ENCODE measurements at regions not wholly inside any gene's neighbourhood (a gene's known extent, or its start where the extent isn't known, plus 50 kb on each side); places are given as distances from the start of the nearest gene placed in this dataset.
A peak's percentile ranks its signal among the peaks of the same experiment; 100 is the strongest.

GRCh38 chr10:111873041-111873440 is 310.5 kb downstream of the GPAM start:
- 8% methylated on average over 4 of the region's 4 CpGs for WGBS (ENCODE audit: insufficient coverage, insufficient replicate concordance, low lambda C conversion rate, missing lambda C conversion rate)
- no peak for TF ChIP-seq ZNF592 (IDR thresholded peaks at IDR 0.05)
- TF ChIP-seq NR2F1 (conservative IDR thresholded peaks at IDR 0.05), result no peak
- no peak for TF ChIP-seq PRDM15 (CRISPR knock-in tag; IDR thresholded peaks at IDR 0.05)
- TF ChIP-seq PML (IDR thresholded peaks at IDR 0.05; ENCODE audit: low read length), result no peak
- no peak for TF ChIP-seq CBX5 (IDR thresholded peaks at IDR 0.05; ENCODE audit: low read depth)
- TF ChIP-seq SREBF1 (IDR thresholded peaks at IDR 0.05; ENCODE audit: low read length), result no peak
- TF ChIP-seq RCOR1 (conservative IDR thresholded peaks at IDR 0.05; ENCODE audit: low read depth, low read length), result no peak
- TF ChIP-seq ZNF207 (IDR thresholded peaks at IDR 0.05; ENCODE audit: borderline replicate concordance), result no peak
- no peak for TF ChIP-seq IRF5 (IDR thresholded peaks at IDR 0.05; ENCODE audit: borderline replicate concordance)
- no peak for TF ChIP-seq EGR1 (IDR thresholded peaks at IDR 0.05; ENCODE audit: borderline replicate concordance in 1 of 2, low read depth in 2 of 2, low read length in 2 of 2)
- TF ChIP-seq PKNOX1 (IDR thresholded peaks at IDR 0.05), result no peak
- TF ChIP-seq ELK1 (IDR thresholded peaks at IDR 0.05; ENCODE audit: low read depth, low read length), result no peak
- TF ChIP-seq ZNF622 (IDR thresholded peaks at IDR 0.05), result no peak
- no peak for TF ChIP-seq SUZ12 (IDR thresholded peaks at IDR 0.05; ENCODE audit: unreplicated experiment)

More at GRCh38 chr10:111873041-111873440, 310.5 kb downstream of the GPAM start:
- ChIA-PET SMC1A (ENCODE audit: uncharacterized antibody, unreplicated experiment) (no interaction called here), CTCF (no interaction called here), RAD21 (ENCODE audit: unreplicated experiment) (no interaction called here), POLR2A (no interaction called here)
- in situ Hi-C loops (cut with MboI), result no loop called here
- Histone ChIP-seq H4K20me1 (ENCODE audit: control insufficient read depth, insufficient read depth) (no peaks in the 10 kb centered on the region), H3K36me3 (ENCODE audit: control insufficient read depth in 2 of 2, insufficient read depth in 2 of 2, low read length in 1 of 2) (no peaks in the 10 kb centered on the region), H3K4me3 (no peak overlapping the region), H3K27ac (ENCODE audit: control insufficient read depth, insufficient read depth) (no peak overlapping the region), H3K79me2 (ENCODE audit: control insufficient read depth, insufficient read depth, low read length) (no peaks in the 10 kb centered on the region), H3K9ac (ENCODE audit: control insufficient read depth, insufficient read depth, low read length) (no peak overlapping the region), H2AFZ (ENCODE audit: control insufficient read depth, low read depth, low read length) (no peak overlapping the region), H3K4me1 (ENCODE audit: control insufficient read depth, insufficient read depth, low read length) (no peaks in the 10 kb centered on the region), H3K27me3 (replicated peaks in 1 of 2; ENCODE audit: control insufficient read depth in 2 of 2, insufficient read depth in 2 of 2, low read length in 1 of 2) (no peaks in the 10 kb centered on the region), H3K4me2 (ENCODE audit: control insufficient read depth, insufficient read depth) (no peak overlapping the region), H3K9me3 (replicated peaks; ENCODE audit: control insufficient read depth, insufficient read depth, low read length) (no peaks in the 10 kb centered on the region)
- intact Hi-C loops (cut with micrococcal nuclease; ENCODE audit: unreplicated experiment), result no loop called here
- no TSS peak for BruUV-seq (replicated peaks)
- no peak for FAIRE-seq
- ATAC-seq, result peak; percentile 20
- DNase-seq (ENCODE audit: low read depth, low spot score), result no peak
